NOMO-1 treated with DMSO at 0.1 percent for 48 hours (cell line): ENCODE measurements at regions not wholly inside any gene's neighbourhood (a gene's known extent, or its start where the extent isn't known, plus 50 kb on each side); places are given as distances from the start of the nearest gene placed in this dataset.
"Not testable (repeated sequence)": the region's sequence is repeated elsewhere in the genome, so short reads cannot be mapped to it uniquely, and the experiment has no call there.

Source experiments
- DNase-seq: peaks from one replicate; lab custom pipeline; 2025; ENCODE audit not compliant: unreplicated experiment; lab: John Stamatoyannopoulos, UW

DNA sequence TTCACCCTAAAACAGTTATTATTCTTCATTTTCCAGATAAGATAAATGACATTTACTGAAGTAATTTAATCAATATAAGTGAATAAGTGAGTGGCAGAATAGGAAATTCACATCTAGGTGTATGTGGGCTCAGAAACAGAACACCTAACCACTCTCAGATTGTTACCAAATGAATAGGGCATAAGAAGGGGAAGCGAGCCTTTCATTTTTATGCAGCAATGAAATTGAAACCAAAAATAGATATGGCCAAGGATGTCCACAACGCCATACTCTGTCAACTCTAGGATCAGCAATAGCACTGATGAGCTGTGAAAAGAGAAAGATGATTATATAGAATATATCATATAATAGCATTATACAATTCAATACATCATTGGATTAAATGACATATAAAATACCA, 398.1 kb upstream of the API5 start:
- no peak for DNase-seq

DNA sequence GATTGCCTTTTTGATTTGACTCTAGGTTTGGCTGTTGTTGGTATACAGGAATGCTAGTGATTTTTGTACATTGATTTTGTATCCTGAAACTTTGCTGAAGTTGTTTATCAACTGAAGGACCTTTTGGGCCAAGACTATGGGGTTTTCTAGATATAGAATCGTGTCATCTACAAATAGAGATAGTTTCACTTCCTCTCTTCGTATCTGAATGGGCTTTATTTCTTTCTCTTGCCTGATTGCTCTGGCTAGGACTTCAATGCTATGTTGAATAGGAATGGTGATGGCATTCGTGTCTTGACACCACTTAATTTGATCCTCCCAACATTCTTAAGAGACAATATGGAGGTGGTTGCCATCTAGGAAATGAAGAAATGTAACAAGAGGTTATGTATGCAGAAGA, 388.1 kb upstream of the API5 start:
- no peak for DNase-seq

DNA sequence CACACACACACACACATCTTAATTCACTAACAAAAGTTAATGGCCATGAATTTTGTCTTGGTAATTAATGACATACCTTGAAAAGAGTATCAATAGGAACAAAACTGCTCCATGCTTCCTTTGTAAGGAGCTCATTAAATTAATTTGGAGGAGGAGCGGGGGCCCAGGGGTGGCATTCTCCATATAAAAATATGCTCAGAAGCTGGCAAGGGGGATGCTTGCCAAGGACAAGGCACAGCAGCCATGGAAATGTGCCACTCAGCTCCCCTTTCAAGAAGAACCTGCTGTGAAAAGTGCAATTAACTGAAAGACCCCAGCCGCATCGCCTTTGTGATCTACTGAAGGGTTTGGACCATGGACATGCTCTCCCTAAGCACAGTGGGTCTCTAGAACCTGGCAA, 385.9 kb upstream of the API5 start:
- DNase-seq: no peak

DNA sequence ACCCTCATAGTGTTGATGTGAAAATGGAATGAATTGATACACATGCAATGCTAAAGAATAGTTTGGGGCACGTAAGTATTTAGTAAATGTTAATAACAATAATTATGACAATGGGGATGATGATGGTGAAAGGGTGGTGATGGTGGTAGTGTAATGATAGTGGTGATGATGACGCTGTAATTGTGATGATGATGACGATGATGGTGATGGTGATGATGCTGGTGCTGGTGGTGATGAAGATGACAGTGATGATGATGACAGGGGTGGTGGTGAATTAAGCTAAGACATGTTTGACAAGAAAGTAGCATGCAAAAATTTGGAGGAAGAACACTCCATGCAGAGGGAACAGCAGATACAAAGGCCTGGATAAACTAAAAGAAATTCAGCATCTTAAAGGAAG, 364.4 kb upstream of the API5 start:
- DNase-seq: no peak

DNA sequence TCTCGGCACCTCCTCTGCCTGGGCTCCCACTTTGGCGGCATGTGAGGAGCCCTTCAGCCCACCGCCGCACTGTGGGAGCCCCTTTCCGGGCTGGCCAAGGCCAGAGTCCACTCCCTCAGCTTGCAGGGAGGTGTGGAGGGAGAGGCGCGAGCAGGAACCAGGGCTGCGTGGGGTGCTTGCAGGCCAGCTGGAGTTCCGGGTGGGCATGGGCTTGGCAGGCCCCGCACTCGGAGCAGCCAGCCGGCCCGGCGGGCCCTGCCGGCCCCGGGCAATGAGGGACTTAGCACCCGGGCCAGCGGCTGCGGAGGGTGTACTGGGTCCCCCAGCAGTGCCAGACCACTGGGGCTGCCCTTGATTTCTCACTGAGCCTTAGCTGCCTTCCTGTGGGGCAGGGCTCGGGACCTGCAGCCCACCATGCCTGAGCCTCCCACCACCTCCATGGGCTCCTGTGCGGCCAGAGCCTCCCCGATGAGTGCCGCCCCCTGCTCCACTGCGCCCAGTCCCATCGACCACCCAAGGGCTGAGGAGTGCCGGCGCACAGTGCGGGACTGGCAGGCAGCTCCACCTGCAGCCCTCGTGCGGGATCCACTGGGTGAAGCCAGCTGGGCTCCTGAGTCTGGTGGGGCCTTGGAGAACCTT, 361.9 kb upstream of the API5 start:
- not testable (repeated sequence) for DNase-seq

DNA sequence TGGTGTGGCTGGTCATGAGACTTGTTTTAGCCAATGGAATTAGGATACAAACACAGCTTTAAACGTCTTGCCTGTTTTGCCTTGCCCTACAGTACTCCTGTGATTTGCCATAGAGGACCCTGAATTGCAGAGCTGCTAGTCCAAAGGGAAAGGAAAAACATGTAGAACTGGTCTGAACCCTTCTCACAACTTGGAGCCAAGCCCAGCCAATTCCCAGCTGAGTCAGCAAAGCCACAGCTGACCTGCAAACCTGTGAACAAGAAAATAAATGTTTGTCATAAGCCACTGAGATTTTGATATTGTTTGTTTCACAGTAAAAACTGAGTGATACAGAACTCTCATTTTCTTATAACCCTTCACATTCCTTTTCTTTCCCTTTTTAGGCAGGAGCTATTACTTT, 360.5 kb upstream of the API5 start:
- no peak for DNase-seq

DNA sequence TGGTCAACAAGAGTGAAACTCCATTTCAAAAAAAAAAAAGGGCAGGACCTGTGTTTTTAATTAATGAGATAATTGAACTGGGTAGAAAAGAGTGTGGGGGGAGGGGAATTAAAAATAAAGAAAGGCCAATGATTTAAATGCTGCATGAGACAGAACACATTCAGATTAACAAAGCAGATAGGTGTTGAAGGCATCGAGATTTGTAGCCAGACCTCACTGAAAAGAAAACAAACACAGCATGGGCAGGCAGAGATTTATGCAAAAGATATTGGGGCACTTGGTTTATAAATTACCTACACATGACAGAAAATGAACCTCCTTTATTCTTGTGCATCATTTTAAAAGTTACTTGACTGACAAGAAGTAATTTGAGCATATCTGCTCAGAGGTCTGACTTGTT, 354.0 kb upstream of the API5 start:
- DNase-seq: no peak

DNA sequence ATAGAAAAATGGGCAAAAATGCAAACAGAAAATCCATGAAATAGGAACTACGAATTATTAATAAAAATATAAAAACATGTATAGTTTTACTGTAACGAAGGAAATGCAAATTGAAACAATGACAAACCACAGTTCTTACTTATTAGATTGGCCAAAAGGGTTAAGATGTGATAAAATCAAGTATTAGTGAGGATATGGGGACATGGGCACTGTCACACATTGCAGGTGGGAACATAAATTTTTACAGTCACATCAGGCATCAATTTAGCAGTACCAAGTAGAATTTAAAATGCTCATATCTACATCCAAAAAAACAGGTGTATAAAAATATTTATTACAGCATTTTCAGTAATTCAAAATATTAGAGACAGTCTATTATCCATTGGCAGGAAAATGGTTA, 353.2 kb upstream of the API5 start:
- DNase-seq: no peak

DNA sequence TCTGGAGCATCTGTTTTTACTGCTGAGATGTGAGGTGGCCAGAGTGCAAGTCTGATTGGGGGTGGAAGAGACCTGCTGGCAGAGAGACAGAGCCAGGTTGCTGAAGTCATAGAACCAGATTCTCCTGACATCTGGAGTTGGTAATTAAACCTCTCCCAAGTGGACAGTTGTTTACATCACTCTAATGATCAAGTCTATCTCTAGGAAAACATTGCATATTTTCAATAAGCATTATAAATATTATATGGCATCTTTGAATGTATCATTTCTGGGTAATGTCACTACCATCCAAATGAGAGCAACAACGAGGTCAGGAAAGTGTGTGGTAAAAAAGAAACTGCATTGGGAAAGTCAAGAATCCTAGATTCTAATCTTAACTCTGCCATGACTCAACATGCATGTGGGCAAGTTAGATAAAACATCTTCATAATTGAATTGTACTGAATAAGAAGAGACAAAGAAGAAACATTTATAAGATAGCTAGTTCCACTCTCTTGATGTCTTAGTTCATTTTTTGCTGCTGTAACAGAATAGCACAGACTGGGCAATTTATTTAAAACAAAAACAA, 351.2 kb upstream of the API5 start:
- DNase-seq: no peak

DNA sequence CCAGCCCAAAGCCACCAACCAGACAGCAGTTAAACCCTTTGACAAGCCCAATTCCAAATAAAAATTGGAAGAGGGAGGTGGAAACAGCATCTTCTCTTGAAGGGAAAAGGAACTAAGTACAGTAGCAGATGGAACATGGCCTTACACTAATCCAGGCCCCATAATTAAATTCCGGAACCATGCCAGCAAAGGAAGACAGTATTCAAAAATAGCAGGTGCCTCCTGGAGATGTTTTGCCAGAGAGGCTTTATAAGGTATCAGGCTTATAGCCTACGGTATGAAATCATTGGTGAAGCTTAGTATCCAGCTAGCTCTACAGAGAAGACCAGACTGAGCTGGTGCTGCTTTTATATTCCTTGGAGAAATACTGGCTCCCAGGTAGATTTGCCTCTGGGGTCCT, 344.1 kb upstream of the API5 start:
- DNase-seq: no peak

DNA sequence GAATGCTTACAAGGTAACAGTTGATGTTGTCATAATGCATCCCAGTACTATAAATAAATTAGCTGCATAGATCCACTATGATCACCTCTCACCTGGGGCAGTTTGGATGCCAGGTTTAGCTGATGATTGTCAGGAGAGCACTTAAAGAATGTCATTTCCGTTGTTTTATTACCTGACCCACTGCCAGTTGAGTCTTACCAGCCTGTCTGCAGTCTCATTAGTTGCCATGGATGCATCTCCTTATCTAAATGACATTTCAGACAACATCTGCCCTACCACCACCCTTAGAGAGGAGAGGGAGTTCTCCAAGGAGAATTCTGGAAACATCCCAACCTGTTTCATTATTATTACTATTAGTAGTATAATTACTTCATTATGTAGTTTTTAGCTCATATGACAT, 339.1 kb upstream of the API5 start:
- DNase-seq: no peak

DNA sequence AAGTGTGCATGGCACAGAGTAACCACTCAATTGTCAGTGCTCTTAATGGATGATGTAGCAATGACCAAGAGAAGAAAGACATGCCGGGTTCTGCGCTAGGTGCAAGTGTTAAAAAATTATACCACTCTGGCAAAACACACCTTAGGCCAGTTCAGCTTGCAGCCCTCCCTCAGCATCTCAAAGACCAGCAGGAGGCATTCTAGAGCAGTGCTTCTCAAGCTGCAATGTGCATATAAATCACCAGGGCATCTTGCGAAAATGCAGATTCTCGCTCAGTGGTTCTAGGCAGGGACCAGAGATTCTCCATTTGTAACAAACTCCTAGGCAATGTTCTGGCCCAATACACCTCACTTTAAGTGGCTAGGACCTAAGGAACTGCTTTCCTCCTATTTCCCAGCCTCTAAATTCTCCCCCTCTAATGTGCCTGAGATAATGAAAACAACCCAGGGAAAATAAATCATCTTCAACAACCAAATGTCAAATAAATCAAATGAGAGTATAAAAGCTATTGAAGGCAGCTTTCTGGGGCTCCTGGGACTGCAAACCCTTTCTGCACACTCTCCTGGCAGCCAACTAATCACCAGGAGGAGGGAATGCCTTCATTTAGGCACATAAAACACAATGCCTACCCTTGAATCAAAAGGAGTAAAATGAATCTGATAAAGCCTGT, 337.2 kb upstream of the API5 start:
- no peak for DNase-seq

DNA sequence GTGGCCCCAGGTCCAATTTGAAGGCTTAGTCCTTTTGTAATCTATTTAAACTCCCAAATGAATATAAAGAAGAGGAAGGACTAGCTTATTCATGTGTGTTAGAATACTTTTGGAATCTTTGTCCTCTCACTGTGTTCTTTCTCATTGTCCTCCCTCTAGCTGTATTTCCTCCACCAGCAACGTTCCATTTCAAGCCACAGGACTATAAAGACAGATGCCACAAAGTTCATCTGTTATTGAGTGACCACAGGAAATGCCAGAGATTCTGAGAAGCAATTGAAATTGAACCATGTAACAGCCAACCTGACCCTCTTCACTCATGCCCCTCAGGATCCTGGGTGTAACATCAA, 336.6 kb upstream of the API5 start:
- no peak for DNase-seq

DNA sequence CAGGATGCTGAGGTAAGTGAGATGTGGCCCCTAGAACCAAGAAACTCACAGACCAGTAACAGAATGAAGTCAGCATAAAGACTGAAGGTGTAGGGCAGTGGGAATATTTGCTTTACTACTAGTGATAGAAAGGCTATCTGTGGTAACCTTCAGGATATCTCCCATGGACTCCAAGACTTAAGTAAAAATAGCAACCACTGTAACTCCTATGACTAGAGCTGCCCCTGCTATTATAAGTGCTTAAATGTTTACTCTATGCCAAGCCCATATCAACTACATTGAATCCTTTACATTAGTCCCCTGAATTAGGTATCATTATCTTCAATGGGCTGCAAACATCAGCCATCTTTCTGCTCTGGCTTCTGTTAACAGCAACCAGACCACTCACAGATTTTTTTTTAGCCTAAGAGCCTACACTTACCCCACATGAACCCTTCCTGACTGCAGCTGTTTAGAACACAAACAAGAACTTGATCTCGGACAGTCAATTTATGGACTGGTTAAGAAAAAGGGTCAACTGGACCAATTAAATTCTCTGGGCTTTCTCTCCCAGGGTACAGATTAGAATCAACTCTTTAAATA, 335.1 kb upstream of the API5 start:
- DNase-seq: no peak

DNA sequence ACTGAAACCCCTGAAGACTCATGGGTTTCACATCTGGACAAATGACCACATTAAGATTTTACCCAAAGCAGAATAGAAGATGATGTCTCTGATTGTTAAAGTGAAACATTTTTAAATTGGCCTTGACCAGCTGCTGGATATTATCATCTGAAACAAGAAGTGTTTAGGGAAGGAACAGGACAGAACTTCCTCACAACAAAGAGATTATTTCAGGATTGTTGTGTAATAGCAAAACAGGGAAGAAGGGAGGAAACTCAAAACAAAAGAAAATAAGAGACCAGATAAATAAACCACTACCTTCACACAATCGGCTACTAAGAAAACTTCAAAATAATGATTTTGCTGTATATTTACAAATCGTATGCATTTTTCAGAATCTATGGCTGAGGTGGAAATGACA, 319.2 kb upstream of the API5 start:
- no peak for DNase-seq

DNA sequence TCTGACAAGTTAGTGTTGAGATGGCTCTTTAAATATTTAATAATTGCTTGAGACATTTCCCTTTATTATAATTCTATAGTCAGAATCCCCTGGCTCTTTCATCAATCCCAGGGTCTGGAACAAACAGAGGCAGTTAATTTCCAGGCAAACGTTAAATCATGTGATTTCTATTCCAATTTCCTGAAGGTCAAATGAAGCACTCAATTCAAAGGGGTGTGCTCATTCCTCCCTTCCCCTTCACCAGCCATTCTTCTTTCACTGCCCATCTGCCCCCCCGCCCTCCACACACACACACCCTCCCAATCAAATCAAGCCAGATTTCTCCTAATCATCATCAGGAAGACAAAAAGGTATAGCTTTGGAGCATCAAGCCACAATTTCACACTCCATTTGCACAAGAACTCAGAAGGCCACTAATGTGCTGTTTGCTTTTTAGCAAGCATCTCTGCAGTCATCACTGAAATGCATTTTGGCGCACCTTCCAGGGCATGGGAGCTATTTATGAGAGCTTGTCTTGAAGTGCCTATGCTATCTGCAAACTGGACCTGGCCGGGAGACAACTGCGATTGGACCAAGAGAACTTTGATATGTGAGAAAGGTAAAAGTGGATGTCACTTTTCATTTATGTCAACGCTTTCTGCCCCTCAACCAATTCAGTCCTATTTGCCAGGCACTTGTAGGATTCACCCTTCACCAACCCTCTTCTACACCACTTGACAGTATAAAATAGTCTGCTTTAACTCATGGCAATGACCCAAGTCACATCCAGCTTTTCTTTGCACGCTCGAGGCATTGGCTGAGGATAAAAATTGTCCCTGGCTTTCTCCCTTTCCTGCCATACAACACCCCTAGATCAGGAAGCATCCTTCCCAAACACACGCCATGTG, 315.1 kb upstream of the API5 start:
- no peak for DNase-seq

DNA sequence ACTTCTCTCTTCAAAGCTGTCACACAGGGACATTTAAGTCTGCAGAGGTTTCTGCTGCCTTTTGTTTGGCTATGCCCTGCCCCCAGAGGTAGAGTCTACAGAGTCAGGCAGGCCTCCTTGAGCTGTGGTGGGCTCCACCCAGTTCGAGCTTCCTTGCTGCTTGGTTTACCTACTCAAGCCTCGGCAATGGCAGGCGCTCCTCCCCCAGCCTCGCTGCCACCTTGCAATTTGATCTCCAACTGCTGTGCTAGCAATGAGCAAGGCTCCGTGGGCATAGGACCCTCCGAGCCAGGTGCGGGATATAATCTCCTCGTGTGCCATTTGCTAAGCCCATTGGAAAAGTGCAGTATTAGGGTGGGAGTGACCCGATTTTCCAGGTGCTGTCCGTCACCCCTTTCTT, 306.9 kb upstream of the API5 start:
- DNase-seq: not testable (repeated sequence)

DNA sequence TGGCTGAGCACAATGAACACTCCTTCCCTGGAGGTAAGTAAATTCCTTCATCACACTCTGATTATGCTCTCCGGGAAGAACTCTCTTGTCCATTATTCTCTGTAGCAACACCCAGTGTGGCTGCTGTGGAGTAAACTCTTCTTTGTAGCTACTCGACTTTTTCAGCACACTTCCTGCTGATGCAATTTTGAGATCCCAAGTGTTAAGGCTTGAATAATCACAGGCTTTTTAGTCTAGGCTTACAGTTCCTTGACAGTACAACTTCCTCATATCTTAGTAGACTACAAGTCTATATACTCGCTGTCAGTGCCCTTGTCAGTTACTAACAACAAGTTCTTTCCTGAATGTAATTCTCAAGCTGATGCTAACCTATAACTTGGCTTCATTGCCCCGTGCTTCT, 301.8 kb upstream of the API5 start:
- peak; percentile 14 for DNase-seq

DNA sequence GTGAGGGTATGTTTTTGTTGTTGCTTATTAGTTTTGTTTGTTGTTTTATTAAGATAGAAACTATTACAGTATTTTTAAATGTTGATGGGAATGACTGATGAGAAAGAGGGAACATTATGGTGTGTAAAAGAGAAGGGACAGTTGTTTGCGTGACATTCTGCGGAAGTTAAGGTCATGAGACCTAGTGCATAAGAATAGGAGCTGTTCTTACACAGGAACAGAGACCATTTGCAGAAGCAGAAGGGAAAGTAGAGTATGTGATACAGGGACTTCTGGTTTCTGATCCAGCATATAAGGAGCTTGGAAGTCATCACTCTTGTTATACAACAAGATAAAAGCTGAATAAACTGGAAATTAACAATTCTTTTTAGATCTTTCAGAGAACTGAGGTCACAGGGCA, 299.2 kb upstream of the API5 start:
- peak; percentile 8 for DNase-seq

DNA sequence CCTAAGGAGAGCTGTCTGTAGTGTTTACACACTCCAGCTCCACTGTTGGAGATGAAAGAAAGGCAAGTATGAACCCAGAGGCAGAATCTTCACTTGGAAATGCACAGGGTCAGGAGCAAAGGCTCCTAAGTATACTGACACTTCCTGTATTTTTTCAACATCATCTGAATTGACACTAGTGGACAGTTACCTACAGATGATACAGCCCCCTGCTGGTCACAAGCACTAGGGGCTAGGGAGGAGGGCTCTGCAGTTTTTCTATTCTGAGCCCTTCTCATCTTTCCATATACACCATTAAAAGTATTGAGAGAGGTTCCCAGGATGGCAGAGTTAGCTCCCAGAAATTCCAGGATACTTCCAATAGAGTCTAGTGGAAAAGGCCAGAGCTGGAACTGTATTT, 290.3 kb upstream of the API5 start:
- DNase-seq: peak; percentile 8

DNA sequence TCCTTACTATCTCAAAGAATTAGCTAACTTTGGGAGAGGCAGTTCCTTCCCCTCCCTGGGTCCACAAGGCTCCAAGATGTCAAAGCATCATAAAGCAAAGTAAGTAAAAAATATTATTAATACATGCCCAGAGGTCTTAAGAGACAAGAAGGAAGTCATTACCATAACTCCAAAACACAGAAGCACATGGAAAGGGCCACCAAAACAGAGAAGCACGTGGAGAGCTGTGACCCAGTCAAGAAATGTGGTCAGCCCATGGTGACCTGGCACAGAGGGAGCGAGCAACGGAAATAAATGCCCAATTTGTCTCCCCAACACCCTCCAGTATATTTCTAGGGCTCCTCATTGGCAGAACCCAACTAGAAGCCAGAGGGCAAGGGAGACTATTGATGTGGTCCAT, 277.5 kb upstream of the API5 start:
- DNase-seq: no peak

DNA sequence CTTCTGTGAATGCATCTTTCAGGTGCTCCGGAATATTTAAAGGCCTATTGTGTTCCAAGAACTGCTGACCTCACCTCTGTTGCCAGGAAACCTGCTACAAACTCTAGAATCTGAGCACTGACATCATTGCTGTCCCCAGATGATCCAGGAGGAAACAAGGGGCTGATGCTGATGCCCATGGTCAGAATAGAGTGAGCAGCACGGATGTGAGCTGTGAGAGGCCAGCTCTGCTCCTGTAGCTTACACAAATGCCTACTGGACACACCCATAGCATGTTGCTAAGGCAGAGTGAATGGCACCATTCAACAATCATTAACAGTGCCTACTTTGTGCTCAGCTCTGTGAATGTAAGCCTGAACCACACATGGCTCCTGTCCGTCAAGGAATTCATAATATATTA, 276.7 kb upstream of the API5 start:
- DNase-seq: no peak
